ENCODE measurements at regions not wholly inside any gene's neighbourhood (a gene's known extent, or its start where the extent isn't known, plus 50 kb on each side); places are given as distances from the start of the nearest gene placed in this dataset.

DNA sequence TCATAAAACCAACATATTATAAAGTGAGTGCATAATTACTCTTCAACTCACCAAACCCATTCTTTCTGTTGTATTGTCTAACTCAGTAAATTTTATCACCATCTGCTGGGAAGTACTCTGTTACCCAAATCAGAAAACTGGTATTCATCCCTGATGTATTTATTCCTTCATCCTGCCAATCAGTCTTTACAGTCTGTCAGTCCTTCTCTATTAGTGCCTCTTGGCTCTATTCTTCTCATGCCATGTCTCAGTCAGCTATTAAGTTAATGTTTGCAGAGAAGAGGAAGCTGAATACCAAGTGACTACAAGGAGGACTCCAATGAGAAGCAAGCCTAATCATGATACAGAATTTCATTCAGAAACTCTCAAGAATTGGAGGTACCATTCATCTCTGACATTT is 631.2 kb downstream of the CPS1 start:
- ChIA-PET POLR2A (no interaction called here), CTCF (no interaction called here)
- Histone ChIP-seq H3K4me1 (ENCODE audit: control insufficient read depth in 1 of 2, extremely low read depth in 1 of 2, insufficient read depth in 2 of 2, low read length in 2 of 2) (no peaks in the 10 kb centered on the region), H3K36me3 (ENCODE audit: control insufficient read depth in 2 of 2, extremely low read depth in 1 of 2, insufficient read depth in 1 of 2, low read length in 1 of 2) (no peaks in the 10 kb centered on the region), H3K9me3 (no peaks in the 10 kb centered on the region), H3K4me3 (ENCODE audit: control insufficient read depth in 1 of 2, extremely low read depth in 1 of 2, low read length in 1 of 2) (no peak overlapping the region), H3K27me3 (replicated peaks in 1 of 2; ENCODE audit: control insufficient read depth in 2 of 2, extremely low read depth in 1 of 2, insufficient read depth in 2 of 2, low read length in 1 of 2) (no peaks in the 10 kb centered on the region), H3K27ac (ENCODE audit: low read length) (no peak overlapping the region)
- H3K27me3 Mint-ChIP-seq = no peaks in the 10 kb centered on the region
- DNase-seq (no peak), ATAC-seq (replicated peaks in 1 of 4) (no peak)
- no peaks in the 10 kb centered on the region for H3K9me3 Mint-ChIP-seq
- H3K36me3 Mint-ChIP-seq = no peaks in the 10 kb centered on the region
- H3K4me1 Mint-ChIP-seq = no peaks in the 10 kb centered on the region
- no peak overlapping the region for H3K27ac Mint-ChIP-seq
- no peak overlapping the region for H3K4me3 Mint-ChIP-seq

DNA sequence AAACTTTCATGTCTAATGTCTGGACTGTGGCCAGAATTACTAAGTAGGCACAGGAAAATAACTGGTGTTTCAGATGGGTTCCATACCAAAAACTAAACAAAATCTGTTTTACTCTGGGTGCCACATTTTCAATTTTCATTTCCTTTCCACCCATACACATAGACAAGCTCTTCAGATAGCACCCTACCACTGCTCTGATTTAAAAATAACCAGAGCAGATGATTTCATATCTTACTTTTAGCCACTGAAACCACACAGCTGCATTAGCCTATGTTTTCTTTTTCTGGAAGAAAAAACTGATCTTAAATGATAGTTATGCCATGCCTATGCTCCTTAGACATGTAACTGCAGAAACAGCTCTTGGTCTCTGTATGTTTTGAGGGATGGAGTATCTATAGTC is 647.6 kb downstream of the CPS1 start:
- Mint-ChIP-seq H3K27me3 (no peaks in the 10 kb centered on the region), H3K36me3 (no peaks in the 10 kb centered on the region), H3K9me3 (peaks cover 2 to 12% (median 3%) of the 10 kb centered on the region in 3 donors), H3K4me3 (no peak overlapping the region), H3K27ac (no peak overlapping the region), H3K4me1 (no peaks in the 10 kb centered on the region)
- Histone ChIP-seq H3K27ac (ENCODE audit: low read length) (no peak overlapping the region), H3K9me3 (no peaks in the 10 kb centered on the region), H3K36me3 (ENCODE audit: control insufficient read depth in 2 of 2, extremely low read depth in 1 of 2, insufficient read depth in 1 of 2, low read length in 1 of 2) (no peaks in the 10 kb centered on the region), H3K27me3 (replicated peaks in 1 of 2; ENCODE audit: control insufficient read depth in 2 of 2, extremely low read depth in 1 of 2, insufficient read depth in 2 of 2, low read length in 1 of 2) (no peaks in the 10 kb centered on the region), H3K4me3 (ENCODE audit: control insufficient read depth in 1 of 2, extremely low read depth in 1 of 2, low read length in 1 of 2) (no peak overlapping the region), H3K4me1 (ENCODE audit: control insufficient read depth in 1 of 2, extremely low read depth in 1 of 2, insufficient read depth in 2 of 2, low read length in 2 of 2) (no peaks in the 10 kb centered on the region)
- ATAC-seq (replicated peaks in 1 of 4) (no peak), DNase-seq (no peak)
- ChIA-PET CTCF (no interaction called here), POLR2A (no interaction called here)

DNA sequence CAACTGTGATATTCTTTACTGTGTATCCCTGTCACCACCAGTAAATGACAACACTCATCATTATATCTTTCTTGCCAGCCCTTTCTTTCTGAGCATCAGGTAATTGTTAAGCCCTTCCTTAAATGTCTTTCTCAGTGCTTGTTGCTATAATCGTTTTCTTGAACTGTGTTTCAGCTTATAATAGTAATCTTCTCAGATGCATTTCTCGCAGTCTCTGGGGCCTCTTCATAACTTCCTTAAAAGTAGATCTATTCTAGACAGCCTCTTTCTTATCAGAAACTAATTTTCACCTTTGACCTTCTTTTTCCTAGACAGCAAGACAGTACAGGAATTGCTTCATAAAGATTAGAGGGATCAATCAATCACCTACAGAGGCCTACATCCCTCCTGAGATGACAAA is 648.1 kb downstream of the CPS1 start:
- no peaks in the 10 kb centered on the region for H3K4me1 Mint-ChIP-seq
- ChIA-PET POLR2A (no interaction called here), CTCF (no interaction called here)
- no peaks in the 10 kb centered on the region for H3K36me3 Mint-ChIP-seq
- Histone ChIP-seq H3K4me3 (ENCODE audit: control insufficient read depth in 1 of 2, extremely low read depth in 1 of 2, low read length in 1 of 2) (no peak overlapping the region), H3K27ac (ENCODE audit: low read length) (no peak overlapping the region), H3K27me3 (replicated peaks in 1 of 2; ENCODE audit: control insufficient read depth in 2 of 2, extremely low read depth in 1 of 2, insufficient read depth in 2 of 2, low read length in 1 of 2) (no peaks in the 10 kb centered on the region), H3K36me3 (ENCODE audit: control insufficient read depth in 2 of 2, extremely low read depth in 1 of 2, insufficient read depth in 1 of 2, low read length in 1 of 2) (no peaks in the 10 kb centered on the region), H3K9me3 (no peaks in the 10 kb centered on the region), H3K4me1 (ENCODE audit: control insufficient read depth in 1 of 2, extremely low read depth in 1 of 2, insufficient read depth in 2 of 2, low read length in 2 of 2) (no peaks in the 10 kb centered on the region)
- H3K4me3 Mint-ChIP-seq = no peak overlapping the region
- H3K9me3 Mint-ChIP-seq = peaks cover 2 to 12% (median 3%) of the 10 kb centered on the region in 3 donors
- no peaks in the 10 kb centered on the region for H3K27me3 Mint-ChIP-seq
- WGBS (ENCODE audit: insufficient coverage) = no CpG with 5 or more reads among the region's 2 CpGs
- ATAC-seq (replicated peaks in 1 of 4) = no peak
- no peak overlapping the region for H3K27ac Mint-ChIP-seq
- DNase-seq = no peak

DNA sequence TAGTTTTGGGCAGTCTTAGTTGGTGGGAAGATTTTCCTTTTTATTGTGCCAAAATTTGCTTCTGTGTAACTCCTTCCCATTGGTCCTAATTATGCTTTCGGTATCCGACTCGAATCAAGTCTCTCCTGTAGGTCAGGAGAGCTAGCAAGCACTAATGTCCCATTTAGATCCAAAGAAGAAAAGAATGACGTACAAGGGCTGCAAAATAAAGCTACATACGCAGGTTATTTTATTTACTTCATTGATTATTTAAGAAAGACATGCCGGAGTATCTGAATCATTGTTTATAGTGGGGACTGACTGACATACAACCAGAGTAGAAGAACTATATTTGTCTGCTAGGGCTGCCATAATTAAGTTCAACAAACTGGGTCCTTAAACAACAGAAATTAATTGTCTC is 648.5 kb downstream of the CPS1 start:
- ChIA-PET CTCF (no interaction called here), POLR2A (no interaction called here)
- Histone ChIP-seq H3K9me3 (no peaks in the 10 kb centered on the region), H3K4me3 (ENCODE audit: control insufficient read depth in 1 of 2, extremely low read depth in 1 of 2, low read length in 1 of 2) (no peak overlapping the region), H3K27ac (ENCODE audit: low read length) (no peak overlapping the region), H3K36me3 (ENCODE audit: control insufficient read depth in 2 of 2, extremely low read depth in 1 of 2, insufficient read depth in 1 of 2, low read length in 1 of 2) (no peaks in the 10 kb centered on the region), H3K27me3 (replicated peaks in 1 of 2; ENCODE audit: control insufficient read depth in 2 of 2, extremely low read depth in 1 of 2, insufficient read depth in 2 of 2, low read length in 1 of 2) (no peaks in the 10 kb centered on the region), H3K4me1 (ENCODE audit: control insufficient read depth in 1 of 2, extremely low read depth in 1 of 2, insufficient read depth in 2 of 2, low read length in 2 of 2) (no peaks in the 10 kb centered on the region)
- Mint-ChIP-seq H3K27me3 (no peaks in the 10 kb centered on the region), H3K4me1 (no peaks in the 10 kb centered on the region), H3K4me3 (no peak overlapping the region), H3K27ac (no peak overlapping the region), H3K9me3 (peaks cover 2 to 12% (median 3%) of the 10 kb centered on the region in 3 donors), H3K36me3 (no peaks in the 10 kb centered on the region)
- WGBS (ENCODE audit: insufficient coverage) = 96% methylated on average over 3 of the region's 6 CpGs
- no peak for DNase-seq
- no peak for ATAC-seq (replicated peaks in 1 of 4)

DNA sequence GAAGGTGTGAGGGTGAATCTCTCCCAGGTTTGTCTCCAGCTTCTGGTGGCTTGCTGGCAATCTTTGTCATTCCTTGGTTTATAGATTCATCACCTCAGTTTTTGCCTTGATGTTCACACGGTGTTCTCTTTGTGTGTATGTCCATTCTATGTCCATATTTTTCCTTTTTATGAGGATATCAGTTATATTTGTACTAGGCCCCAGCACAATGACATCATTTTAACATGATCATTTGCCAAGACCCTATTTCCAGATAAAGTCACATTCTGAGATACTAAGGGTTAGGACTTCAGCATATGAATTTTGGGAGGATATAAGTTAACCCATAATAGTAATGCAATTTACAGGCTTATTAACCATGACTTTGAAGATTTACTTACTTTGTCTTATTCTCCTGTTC is 649.0 kb downstream of the CPS1 start:
- H3K36me3 ChIP-seq (ENCODE audit: control insufficient read depth in 2 of 2, extremely low read depth in 1 of 2, insufficient read depth in 1 of 2, low read length in 1 of 2) = no peaks in the 10 kb centered on the region
- no peak overlapping the region for H3K27ac ChIP-seq (ENCODE audit: low read length)
- no peaks in the 10 kb centered on the region for H3K36me3 Mint-ChIP-seq
- H3K4me3 ChIP-seq (ENCODE audit: control insufficient read depth in 1 of 2, extremely low read depth in 1 of 2, low read length in 1 of 2) = no peak overlapping the region
- H3K4me1 ChIP-seq (ENCODE audit: control insufficient read depth in 1 of 2, extremely low read depth in 1 of 2, insufficient read depth in 2 of 2, low read length in 2 of 2) = no peaks in the 10 kb centered on the region
- no peaks in the 10 kb centered on the region for H3K9me3 ChIP-seq
- WGBS (ENCODE audit: insufficient coverage) = no CpG with 5 or more reads among the region's 1 CpG
- ATAC-seq (replicated peaks in 1 of 4) = no peak
- H3K4me3 Mint-ChIP-seq = no peak overlapping the region
- no peaks in the 10 kb centered on the region for H3K27me3 Mint-ChIP-seq
- H3K4me1 Mint-ChIP-seq = no peaks in the 10 kb centered on the region
- ChIA-PET POLR2A (no interaction called here), CTCF (no interaction called here)
- no peak for DNase-seq
- H3K27ac Mint-ChIP-seq = no peak overlapping the region
- H3K27me3 ChIP-seq (replicated peaks in 1 of 2; ENCODE audit: control insufficient read depth in 2 of 2, extremely low read depth in 1 of 2, insufficient read depth in 2 of 2, low read length in 1 of 2) = no peaks in the 10 kb centered on the region
- peaks cover 2 to 12% (median 3%) of the 10 kb centered on the region in 3 donors for H3K9me3 Mint-ChIP-seq

DNA sequence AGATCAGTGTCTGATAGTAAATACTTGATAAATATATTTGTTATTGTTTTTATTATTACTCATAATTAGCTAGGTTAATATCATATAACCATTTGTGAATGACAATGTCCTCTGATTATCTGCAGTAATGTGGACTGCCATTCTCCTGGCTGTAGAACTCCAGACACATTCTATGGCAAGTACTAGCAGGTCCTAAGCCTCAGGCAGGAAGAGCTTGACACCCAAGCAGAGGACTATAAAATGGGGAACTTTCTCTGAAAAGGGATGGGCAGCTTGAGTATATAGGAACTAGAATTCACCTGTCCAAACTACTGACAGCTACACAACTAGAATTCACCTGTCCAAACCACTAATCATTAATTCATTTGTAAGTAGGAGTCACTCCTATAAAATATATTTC is 649.4 kb downstream of the CPS1 start:
- H3K4me3 Mint-ChIP-seq = no peak overlapping the region
- Histone ChIP-seq H3K27ac (ENCODE audit: low read length) (no peak overlapping the region), H3K4me1 (ENCODE audit: control insufficient read depth in 1 of 2, extremely low read depth in 1 of 2, insufficient read depth in 2 of 2, low read length in 2 of 2) (no peaks in the 10 kb centered on the region), H3K27me3 (replicated peaks in 1 of 2; ENCODE audit: control insufficient read depth in 2 of 2, extremely low read depth in 1 of 2, insufficient read depth in 2 of 2, low read length in 1 of 2) (no peaks in the 10 kb centered on the region), H3K4me3 (ENCODE audit: control insufficient read depth in 1 of 2, extremely low read depth in 1 of 2, low read length in 1 of 2) (no peak overlapping the region), H3K9me3 (no peaks in the 10 kb centered on the region), H3K36me3 (ENCODE audit: control insufficient read depth in 2 of 2, extremely low read depth in 1 of 2, insufficient read depth in 1 of 2, low read length in 1 of 2) (no peaks in the 10 kb centered on the region)
- no peak for DNase-seq
- no peak overlapping the region for H3K27ac Mint-ChIP-seq
- ChIA-PET POLR2A (no interaction called here), CTCF (no interaction called here)
- no peak for ATAC-seq (replicated peaks in 1 of 4)
- H3K4me1 Mint-ChIP-seq = no peaks in the 10 kb centered on the region
- no peaks in the 10 kb centered on the region for H3K36me3 Mint-ChIP-seq
- H3K27me3 Mint-ChIP-seq = no peaks in the 10 kb centered on the region
- H3K9me3 Mint-ChIP-seq = peaks cover 3 to 11% (median 5%) of the 10 kb centered on the region in 3 donors

DNA sequence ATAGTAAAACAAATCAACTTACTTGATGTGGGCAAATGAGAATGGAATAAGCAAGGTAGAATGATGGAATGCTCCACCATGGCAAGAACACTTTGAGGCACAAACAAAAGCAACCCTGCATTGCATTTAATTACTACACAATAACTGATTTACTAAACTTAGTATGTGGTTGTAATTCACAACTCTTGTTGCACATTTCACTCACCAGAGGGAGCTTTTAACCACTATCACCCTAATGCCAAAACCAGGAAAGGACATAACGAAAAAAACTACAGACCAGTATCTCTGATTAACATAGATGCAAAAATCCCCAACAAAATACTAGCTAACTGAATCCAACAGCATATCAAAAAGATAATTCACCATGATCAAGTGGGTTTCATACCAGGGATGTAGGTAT is 659.8 kb downstream of the CPS1 start:
- ATAC-seq (replicated peaks in 1 of 4) = no peak
- H3K36me3 Mint-ChIP-seq = no peaks in the 10 kb centered on the region
- Histone ChIP-seq H3K4me3 (ENCODE audit: control insufficient read depth in 1 of 2, extremely low read depth in 1 of 2, low read length in 1 of 2) (no peak overlapping the region), H3K4me1 (ENCODE audit: control insufficient read depth in 1 of 2, extremely low read depth in 1 of 2, insufficient read depth in 2 of 2, low read length in 2 of 2) (no peaks in the 10 kb centered on the region), H3K27ac (ENCODE audit: low read length) (no peak overlapping the region), H3K27me3 (replicated peaks in 1 of 2; ENCODE audit: control insufficient read depth in 2 of 2, extremely low read depth in 1 of 2, insufficient read depth in 2 of 2, low read length in 1 of 2) (no peaks in the 10 kb centered on the region), H3K9me3 (no peaks in the 10 kb centered on the region), H3K36me3 (ENCODE audit: control insufficient read depth in 2 of 2, extremely low read depth in 1 of 2, insufficient read depth in 1 of 2, low read length in 1 of 2) (no peaks in the 10 kb centered on the region)
- CTCF ChIA-PET = no interaction called here
- POLR2A ChIA-PET = interaction anchor here in 1 of 2 donors (0.6 kb wide), 1 partner anchor 508 kb away, joined by 7 read pairs; no protein-coding TSS in a partner anchor
- H3K4me1 Mint-ChIP-seq = no peaks in the 10 kb centered on the region
- no peak overlapping the region for H3K4me3 Mint-ChIP-seq
- no CpG with 5 or more reads among the region's 1 CpG for WGBS (ENCODE audit: insufficient coverage)
- H3K9me3 Mint-ChIP-seq = peaks cover 0 to 15% (median 10%) of the 10 kb centered on the region in 3 donors
- no peaks in the 10 kb centered on the region for H3K27me3 Mint-ChIP-seq
- H3K27ac Mint-ChIP-seq = no peak overlapping the region
- no peak for DNase-seq
